Right ventricle myocardium superior (tissue), 1 donor: ENCODE measurements at regions not wholly inside any gene's neighbourhood (a gene's known extent, or its start where the extent isn't known, plus 50 kb on each side); places are given as distances from the start of the nearest gene placed in this dataset.

Experiments used
- ATAC-seq: fragments of 200-7000 bp; cut with Tn5 transposase; one replicate; pipeline ENCODE4 v1.9.1; 2020; ENCODE audit warnings: mild to moderate bottlenecking; ENCODE audit not compliant: poor library complexity
- DNase-seq: peaks from one replicate; pipeline ENCODE4 v3.0.0-alpha.2; 2020
- intact Hi-C: fragments of 100-400 bp; cut with DNase I; formaldehyde crosslinking; loops from one replicate; pipeline ENCODE4 v1.11.2; 2022
- donor health status: DM: no; HTN: yes; CAD: no; lungs with severe emphysema.

DNA sequence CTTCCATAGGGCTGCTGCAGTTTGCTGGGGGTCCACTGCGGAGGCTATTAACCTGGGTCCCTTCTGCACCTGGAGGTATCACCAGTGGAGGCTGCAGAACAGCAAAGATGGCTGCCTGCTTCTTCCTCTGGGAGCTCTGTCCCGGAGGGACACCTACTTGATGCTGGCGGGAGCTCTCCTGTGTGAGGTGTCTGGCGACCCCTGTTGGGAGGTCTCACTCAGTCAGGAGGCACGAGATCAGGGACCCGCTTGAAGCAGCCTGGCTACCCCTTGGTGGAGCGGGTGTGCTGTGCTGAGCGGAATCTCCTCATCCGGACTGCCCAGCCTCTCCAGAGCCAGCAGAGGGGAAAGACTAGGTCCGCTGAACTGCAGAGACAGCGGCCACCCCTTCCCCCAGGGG is 56.0 kb upstream of the CTXND1 start:
- ATAC-seq = no peak
- intact Hi-C loops = loop anchor here (5.0 kb wide), 1 partner anchor 66 kb away; no protein-coding TSS in a partner anchor
- no peak for DNase-seq

DNA sequence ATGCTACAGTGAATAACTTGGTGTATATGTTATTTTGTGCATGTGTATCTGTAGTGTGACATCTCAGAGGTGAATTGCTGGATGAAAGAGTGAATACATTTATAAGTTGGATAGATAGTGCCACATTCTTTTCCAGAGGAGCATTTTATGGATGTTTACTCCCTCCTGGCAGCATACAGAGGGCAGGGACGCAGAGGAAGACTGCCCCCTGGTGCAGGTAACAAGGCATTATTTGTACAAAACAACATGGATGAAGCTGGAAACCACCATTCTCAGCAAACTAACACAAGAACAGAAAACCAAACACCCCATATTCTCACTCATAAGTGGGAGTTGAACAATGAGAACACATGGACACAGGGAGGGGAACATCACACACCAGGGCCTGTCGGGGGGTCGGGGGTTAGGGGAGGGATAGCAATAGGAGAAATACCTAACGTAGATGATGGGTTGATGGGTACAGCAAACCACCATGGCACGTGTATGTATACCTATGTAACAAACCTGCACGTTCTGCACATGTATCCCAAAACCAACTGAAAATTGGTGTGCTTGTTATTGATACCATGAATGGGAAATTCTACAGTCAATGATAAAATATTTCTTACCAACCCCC is 57.9 kb upstream of the CTXND1 start:
- ATAC-seq (peak; percentile 82), DNase-seq (no peak)
- intact Hi-C loops = loop anchor here (5.0 kb wide), 1 partner anchor 68 kb away; no protein-coding TSS in a partner anchor

DNA sequence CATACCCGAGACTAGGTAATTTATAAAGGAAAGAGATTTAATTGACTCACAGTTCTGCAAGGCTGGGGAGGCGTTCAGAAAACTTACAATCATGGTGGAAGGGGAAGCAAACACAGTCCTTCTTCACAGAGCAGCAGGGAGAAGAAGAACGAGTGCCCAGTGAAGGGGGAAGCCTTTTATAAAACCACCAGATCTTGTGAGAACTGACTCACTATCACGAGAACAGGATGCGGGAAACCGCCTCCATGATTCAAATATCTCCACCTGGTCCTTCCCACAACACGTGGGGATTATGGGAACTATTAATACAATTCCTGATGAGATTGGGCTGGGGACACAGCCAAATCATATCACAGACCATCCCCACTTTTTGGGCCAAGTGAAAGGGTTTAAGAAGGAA is 58.8 kb upstream of the CTXND1 start:
- DNase-seq (no peak), ATAC-seq (no peak)
- intact Hi-C loops = no loop called here

DNA sequence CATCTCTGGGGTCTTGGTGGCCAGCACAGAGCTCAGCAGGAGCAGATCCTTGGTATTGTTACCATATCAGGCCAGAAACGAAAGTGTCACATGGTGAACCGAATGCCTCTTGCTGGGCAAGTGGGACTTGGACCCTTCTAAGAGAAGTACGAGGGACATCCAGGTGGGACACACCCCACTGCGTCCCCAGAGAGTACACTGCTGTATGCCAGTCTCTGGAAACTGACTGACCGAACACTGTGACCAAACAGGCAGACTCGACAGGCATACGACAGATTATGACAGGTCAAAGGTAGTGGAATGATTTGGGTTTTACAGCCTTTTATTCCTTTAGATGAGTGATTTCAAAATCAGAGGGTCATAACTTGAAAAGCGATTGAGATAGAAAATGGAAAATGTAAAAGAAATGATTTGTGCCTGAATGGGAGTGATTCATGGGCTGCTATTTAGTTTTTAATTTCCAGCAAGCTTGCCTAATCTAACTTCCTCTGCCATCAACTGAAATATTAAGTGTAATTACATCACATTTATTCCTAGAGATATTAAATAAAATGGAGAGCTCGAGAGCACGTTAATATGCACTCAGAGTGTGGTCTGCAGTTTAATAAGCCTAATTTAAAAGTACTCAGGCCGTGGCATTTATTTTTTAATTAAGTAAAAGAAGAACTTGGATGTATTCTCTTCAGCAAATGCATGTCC is 63.4 kb upstream of the CTXND1 start:
- intact Hi-C loops = no loop called here
- ATAC-seq = no peak
- no peak for DNase-seq

DNA sequence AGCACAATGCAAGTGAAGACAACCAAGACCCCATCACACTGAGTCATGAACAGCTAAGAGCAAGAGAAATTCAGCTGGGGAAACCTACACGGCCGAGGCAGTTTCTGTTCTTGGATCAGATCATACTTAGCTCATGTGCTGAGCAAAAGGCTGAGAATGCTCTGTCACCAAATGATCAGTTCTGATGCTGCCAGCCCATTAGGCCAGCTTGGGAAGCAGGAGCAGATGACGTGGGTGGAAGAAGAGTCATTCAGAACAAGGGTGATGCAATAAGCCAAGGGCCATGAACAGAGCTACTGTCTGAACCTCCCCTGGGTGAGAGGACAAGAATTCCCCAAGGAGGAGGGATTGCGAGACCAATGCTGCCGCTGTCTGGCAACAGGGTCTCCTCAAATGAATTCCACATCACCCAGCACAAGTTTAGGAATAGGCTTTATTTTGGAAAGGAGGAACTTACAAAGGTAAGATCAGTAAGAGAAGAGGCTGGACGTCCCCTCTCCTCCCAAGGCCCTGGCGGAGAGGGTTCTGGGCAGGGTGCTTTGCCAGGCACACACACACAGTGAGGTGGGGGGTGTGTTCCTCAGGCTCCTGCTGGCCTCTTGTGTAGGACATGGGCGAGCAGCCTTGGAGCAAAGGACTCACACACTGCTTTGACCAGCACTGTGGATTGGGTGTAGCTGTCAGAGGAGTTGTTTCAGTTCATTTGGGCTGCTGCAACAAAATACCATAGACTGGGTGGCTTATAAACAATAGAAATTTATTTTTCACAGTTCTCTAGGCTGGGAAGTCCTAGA is 65.6 kb upstream of the CTXND1 start:
- intact Hi-C loops = no loop called here
- ATAC-seq = peak; percentile 92
- peak; percentile 53 for DNase-seq

DNA sequence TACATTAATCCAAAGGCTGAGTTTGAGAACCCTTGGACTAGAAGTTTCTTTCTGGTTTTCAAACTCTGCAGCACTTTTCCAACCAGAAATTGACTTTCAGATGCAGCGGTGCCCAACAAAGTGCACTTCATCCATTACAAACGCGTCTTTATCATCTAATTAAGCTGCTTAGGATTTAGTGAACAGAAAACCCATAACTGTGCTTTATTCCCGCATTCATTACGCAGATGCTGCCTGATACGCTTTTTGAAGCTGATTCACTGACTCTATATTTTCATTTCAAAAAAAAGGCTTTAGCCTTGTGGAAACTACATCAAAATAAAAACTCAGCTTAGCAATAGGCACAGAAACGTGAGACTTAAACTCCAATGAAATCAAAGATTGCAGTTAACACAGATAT is 69.8 kb upstream of the CTXND1 start:
- intact Hi-C loops = no loop called here
- ATAC-seq = no peak
- DNase-seq = no peak

DNA sequence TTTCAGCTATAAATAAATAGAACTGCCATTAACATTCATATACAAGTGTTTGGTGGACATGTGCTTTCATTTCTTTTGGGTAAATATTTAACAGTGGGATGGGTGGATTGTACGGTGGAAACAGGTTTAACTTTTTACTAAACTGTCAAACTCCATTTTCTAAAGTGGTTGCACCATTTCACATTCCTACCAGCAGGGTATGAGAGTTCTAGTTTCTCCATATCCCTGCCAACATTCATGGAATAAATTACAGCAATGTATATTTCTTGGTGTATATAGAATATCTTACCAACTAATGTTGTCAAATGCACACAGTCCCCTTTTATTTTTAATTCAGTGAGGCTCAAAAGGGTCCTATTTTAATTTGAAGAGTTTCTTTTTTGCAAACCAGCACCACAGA is 71.3 kb upstream of the CTXND1 start:
- DNase-seq = no peak
- intact Hi-C loops = no loop called here
- no peak for ATAC-seq

DNA sequence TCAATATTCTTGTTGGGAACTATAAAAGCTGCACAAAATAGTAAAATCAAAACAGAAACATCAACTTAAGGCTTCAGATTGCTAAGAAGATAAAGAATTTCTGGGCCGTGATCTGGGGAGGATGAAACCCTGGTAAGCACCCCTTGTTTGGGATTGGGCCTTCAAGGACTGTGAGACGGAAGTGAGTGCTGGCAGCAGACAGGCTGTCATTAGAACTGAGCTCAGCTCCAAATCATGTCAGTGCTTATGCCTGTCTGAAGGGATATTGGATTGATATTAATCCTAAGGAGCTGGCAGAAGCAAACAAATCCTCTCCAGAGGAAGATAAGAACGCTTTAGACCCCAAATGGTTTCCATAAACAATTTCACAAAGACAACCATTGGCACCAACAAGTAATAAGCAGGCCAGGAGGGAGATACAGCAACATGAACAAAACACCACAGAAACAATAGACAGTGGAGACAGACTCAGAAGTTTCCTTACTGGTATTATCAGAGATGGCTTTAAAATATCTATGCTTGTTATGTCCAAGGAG is 72.6 kb upstream of the CTXND1 start:
- intact Hi-C loops = no loop called here
- DNase-seq = no peak
- no peak for ATAC-seq

DNA sequence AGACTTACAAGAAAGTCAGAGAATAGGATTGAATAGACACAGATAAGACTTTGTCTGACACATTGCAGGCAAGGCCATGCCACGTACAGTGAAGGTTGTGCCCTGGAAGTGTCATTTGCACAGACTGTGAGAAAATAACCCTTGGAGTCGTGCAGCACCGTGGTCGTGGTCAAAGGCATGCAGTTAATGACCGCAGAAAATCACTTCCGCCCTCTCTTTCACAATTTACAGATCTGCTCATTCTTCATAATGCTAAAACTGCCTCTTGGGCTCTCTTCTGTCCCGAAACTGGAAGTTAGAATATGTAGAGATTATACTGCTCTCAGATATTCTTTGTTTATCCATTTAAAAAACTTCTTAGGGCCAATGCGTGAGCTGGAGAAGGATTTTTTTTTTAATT is 73.2 kb upstream of the CTXND1 start:
- no peak for DNase-seq
- no peak for ATAC-seq
- intact Hi-C loops = no loop called here

DNA sequence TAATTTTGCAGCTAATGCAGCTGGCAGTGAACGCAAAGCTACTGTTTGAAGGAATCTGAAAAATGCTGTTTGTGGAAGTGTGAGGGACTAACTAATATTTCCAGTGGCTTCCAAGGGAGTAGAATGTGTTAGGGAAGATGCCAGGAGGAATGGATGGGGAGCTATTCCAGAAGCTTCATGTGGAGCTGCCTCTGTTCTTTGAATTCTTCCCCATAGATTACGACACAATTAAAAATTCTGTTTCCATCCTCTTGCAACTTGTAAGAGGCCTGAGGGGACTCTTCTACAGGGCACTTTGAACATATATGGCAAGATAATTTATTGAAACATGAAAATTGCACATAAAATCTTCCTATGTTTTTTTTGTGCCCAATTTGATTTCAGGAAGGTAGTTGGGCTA is 74.3 kb upstream of the CTXND1 start:
- no peak for ATAC-seq
- intact Hi-C loops = no loop called here
- no peak for DNase-seq

DNA sequence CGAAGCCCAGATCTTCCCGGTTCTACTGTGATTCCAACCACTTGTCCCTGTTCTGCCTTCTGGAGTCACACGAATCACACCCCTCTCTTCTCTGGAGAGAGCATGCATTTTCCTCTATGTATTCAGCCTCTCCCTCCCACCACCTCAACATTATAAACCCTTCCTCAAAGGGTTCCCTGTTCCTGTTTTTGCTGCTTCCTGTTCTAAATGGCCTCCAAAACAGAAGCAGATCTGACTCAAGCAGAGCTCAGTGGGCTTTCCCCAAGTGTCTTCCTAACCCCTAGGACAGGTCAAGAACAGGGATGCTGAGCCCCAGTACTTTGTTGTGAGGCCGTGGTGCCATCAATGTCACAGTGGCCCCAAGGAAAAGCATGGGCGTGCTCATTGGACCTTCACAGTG is 75.7 kb upstream of the ARNT2 start:
- intact Hi-C loops = no loop called here
- ATAC-seq = no peak

DNA sequence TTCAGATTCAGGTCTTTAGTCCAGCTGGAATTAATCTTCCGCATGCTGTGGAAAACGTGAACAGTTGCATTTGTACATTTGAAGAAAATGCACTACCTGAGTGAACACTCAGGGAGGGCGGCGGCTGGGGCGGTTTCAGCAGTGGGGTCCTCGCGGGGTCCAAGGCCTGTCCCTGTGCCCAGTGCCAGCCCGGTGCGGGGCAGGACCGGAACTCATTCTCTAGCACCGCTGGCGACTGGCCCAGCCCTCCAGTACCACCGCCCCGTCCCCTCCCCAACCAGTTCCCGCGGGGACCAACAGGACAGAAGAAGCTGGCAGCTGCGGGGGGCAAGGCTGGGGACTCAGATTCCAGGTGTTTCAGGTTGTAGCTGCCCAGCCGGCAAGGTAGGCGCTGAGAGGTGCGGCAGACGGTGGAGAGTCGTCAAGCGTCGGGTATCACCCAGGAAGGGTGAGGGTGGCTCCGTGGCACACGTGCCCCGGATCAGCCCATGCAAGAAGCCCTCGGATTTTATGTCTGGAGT is 72.2 kb upstream of the ARNT2 start:
- ATAC-seq (no peak), DNase-seq (no peak)
- intact Hi-C loops = no loop called here

More for the DNA sequence above, 75.7 kb upstream of the ARNT2 start:
- no peak for DNase-seq

DNA sequence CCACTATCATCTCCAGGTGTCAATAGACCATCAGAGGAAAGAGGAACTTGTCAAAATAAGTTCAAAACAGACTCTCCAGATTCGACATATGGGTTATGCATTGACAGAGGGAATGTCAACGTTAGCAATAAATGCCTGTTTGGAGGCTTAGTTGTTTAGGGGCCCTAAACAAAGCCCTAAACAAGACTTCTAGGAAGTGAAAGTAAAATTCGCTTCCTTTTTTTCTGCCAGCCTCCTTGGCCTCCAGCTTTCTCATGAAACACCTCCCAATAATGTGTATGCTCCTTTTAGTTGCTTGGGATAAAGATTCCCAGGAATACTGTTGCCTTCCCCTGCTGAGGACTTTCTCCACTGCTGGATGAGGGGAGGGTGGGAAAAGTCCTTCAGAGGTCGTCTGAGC is 70.9 kb upstream of the ARNT2 start:
- intact Hi-C loops = no loop called here
- no peak for DNase-seq
- no peak for ATAC-seq

DNA sequence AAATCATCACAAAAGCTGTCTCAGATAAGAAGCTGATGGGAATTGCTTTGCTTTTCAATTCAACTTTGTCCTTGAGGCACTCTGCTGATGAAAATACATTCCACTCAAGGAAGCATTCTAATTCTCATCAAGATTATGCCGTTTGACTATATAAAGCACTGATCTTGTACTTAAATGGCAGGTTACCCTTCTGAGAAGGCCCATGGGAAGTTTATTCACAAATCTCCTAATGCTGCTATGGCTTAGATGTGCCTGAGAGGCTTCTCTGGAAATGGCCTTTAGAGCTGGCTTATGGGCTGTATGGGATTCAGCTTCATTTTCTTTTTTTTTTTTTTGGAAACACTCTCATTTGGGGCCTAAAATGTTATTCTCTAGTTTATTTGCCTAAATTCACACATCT is 69.7 kb upstream of the ARNT2 start:
- intact Hi-C loops = no loop called here
- ATAC-seq = no peak
- DNase-seq = no peak

DNA sequence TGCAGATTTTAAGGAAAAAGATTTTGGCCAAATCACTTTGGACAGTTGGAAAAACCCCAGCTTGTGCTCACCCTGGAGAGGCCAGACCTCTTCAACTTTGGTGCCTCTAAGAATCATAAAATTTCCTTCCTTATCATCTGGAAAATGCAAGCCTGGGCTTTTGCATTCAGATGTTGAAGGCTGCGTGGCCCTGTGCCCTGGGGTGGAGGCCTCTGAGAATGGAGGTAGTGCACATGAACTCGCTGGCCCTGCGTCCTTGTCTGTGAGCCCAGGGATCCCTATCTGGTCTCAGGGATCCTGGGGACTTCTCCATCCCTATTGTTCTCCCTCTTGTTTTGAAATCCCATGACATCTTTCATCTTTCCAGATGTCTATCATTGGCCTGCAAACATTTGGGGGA is 64.6 kb upstream of the ARNT2 start:
- DNase-seq (peak; percentile 43), ATAC-seq (no peak)
- intact Hi-C loops = no loop called here

DNA sequence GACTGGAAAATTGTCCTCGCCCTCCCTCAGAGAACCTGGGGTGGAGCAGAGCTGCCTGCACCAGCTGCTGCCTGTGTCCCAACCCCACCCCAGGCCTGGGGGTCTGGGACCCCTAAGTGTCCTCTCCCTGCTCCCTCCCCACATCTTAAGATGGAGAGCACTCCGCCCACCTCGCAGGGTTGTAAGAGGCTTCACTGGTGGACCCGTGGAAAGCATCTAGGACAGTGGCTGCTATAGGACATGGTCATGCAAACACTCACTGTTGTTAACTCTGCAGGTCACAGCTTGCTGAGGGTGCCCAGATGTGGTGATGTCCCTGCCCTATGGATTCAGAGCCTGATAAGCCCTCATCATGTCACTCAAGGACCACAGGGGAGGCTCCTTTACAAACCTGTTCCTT is 62.0 kb upstream of the ARNT2 start:
- DNase-seq = no peak
- ATAC-seq = no peak
- intact Hi-C loops = no loop called here

DNA sequence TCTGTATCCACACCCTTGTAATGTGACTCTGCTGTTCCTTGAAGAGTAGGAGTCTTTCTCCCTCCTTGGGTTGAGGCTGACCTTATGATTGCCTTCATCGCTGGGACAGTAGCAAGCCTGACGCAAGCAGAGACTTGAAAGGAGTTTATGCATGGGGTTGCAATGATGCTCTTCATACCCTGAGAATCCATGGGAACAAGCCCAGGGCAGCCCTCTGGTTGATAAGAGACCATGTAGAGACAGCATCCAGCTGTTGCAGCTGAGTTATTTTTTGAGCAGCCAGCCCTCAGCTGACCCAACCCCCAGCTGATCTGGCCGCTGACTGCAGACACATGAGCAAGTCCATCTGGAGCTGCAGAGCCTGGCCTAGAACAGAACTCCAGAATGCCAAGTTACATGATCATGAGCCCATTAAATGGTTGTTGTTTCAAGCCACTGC is 60.6 kb upstream of the ARNT2 start:
- DNase-seq (peak; percentile 87), ATAC-seq (peak; percentile 95)
- intact Hi-C loops = no loop called here

DNA sequence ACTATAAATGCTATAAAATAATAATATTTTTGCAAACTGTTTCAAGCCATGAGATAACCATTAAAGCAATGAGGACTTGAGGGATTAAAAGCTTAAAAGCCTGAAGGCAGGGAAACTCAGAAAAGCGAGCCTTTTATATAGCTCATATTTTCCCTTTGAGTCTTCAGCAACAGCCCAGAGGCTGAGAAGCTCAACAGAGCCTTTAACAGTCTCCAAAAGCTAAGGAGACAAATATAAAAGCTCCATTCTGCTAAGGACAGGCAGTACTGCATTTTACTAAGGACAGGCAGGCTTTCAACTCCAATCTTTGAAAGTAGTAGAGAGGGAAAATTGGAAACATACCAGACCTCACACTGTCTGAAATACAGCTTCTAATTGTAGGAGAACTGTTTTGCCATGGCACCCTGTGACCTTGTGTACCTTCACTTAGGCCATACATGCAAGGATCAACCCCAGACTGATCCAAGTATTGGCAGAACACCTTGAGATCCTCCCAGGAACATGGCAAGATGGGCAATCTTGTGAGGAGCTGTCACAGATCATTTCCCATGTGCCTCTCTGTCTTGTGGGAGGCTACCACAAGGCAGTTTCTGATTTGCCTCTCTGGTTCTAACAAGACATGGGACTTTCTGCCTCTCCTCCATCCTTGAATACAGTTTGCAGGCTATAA is 53.1 kb upstream of the ARNT2 start:
- intact Hi-C loops = no loop called here
- no peak for DNase-seq
- ATAC-seq = no peak
